HEK293 (cell line): ENCODE measurements at regions not wholly inside any gene's neighbourhood (a gene's known extent, or its start where the extent isn't known, plus 50 kb on each side); places are given as distances from the start of the nearest gene placed in this dataset.

ENCODE experiments used
- CTCF ChIA-PET: fragments of 350-600 bp; formaldehyde crosslinking; extraction: SDS; loops from one replicate; lab custom pipeline; 2021; ENCODE audit warnings: antibody characterized with exemption; lab: Yijun Ruan, JAX
- POLR2A ChIA-PET: fragments of 300-600 bp; formaldehyde crosslinking; extraction: SDS; loops from one replicate; lab custom pipeline; 2020; ENCODE audit warnings: antibody characterized with exemption, inconsistent platforms; lab: Yijun Ruan, JAX
- H3K27ac ChIP-seq: fragments of 200-500 bp; sonication (Bioruptor generic); 2 replicates; pipeline ENCODE4 v1.5.1; 2014; ENCODE audit warnings: low read depth, low read length, control low read depth, inconsistent platforms; ENCODE audit errors: extremely low read depth
- H3K36me3 ChIP-seq, 2 experiments: fragments of 200-500 bp in 1 of 2; sonication (Bioruptor generic) in 1 of 2; 1 replicate in 1 of 2; 2 replicates in 1 of 2; pipeline ENCODE4 v1.5.1; 2014 to 2017; ENCODE audit warnings: inconsistent platforms in 2 of 2, low read length in 2 of 2; ENCODE audit not compliant: control insufficient read depth in 2 of 2, insufficient read depth in 1 of 2
- H3K4me1 ChIP-seq: fragments of 200-500 bp; sonication (Bioruptor generic); 2 replicates; pipeline ENCODE4 v1.5.1; 2014; ENCODE audit warnings: mild to moderate bottlenecking, low read length, inconsistent platforms; ENCODE audit not compliant: control insufficient read depth, insufficient read depth
- H3K4me3 ChIP-seq: 2 replicates; pipeline ENCODE4 v1.5.1; 2011; ENCODE audit warnings: low read depth, mild to moderate bottlenecking, control low read depth, low read length, moderate library complexity
- H3K9me3 ChIP-seq: fragments of 200-500 bp; sonication (Bioruptor generic); 2 replicates; pipeline ENCODE4 v1.5.1; 2014; ENCODE audit warnings: low read depth, low read length, inconsistent platforms; ENCODE audit not compliant: control insufficient read depth, insufficient read depth
- RBAK ChIP-seq: fragments of 450-650 bp; formaldehyde crosslinking; IDR thresholded peaks from 2 replicates; pipeline ENCODE4 v1.5.1; 2016; ENCODE audit warnings: missing biosample characterization, missing genetic modification characterization
- SP2 ChIP-seq: fragments of 450-650 bp; formaldehyde crosslinking; IDR thresholded peaks from 2 replicates; pipeline ENCODE4 v1.5.1; 2016; ENCODE audit warnings: missing biosample characterization, missing genetic modification characterization
- ZBTB44 ChIP-seq: fragments of 450-650 bp; IDR thresholded peaks from 2 replicates; pipeline ENCODE4 v1.5.1; 2018; ENCODE audit warnings: missing biosample characterization, mild to moderate bottlenecking, missing genetic modification characterization
- ZFP69B ChIP-seq: fragments of 450-650 bp; formaldehyde crosslinking; IDR thresholded peaks from 2 replicates; pipeline ENCODE4 v1.5.1; 2016; ENCODE audit warnings: missing biosample characterization, missing genetic modification characterization
- ZNF18 ChIP-seq: fragments of 450-650 bp; formaldehyde crosslinking; IDR thresholded peaks from 2 replicates; pipeline ENCODE4 v1.5.1; 2016; ENCODE audit warnings: missing biosample characterization, missing genetic modification characterization
- ZNF223 ChIP-seq: fragments of 450-650 bp; formaldehyde crosslinking; IDR thresholded peaks from 2 replicates; pipeline ENCODE4 v1.5.1; 2016; ENCODE audit warnings: missing biosample characterization, missing genetic modification characterization
- ZNF280D ChIP-seq: fragments of 450-650 bp; formaldehyde crosslinking; IDR thresholded peaks from 2 replicates; pipeline ENCODE4 v1.5.1; 2016; ENCODE audit warnings: missing biosample characterization, missing genetic modification characterization
- ZNF302 ChIP-seq: fragments of 450-650 bp; formaldehyde crosslinking; IDR thresholded peaks from 2 replicates; pipeline ENCODE4 v1.5.1; 2016; ENCODE audit warnings: missing biosample characterization, missing genetic modification characterization, low read depth
- ZNF311 ChIP-seq: fragments of 450-650 bp; formaldehyde crosslinking; IDR thresholded peaks from 2 replicates; pipeline ENCODE4 v1.5.1; 2017; ENCODE audit warnings: missing biosample characterization, missing genetic modification characterization, borderline replicate concordance
- ZNF362 ChIP-seq: fragments of 450-650 bp; formaldehyde crosslinking; IDR thresholded peaks from 2 replicates; pipeline ENCODE4 v1.5.1; 2016; ENCODE audit warnings: missing biosample characterization, missing genetic modification characterization
- ZNF48 ChIP-seq: fragments of 450-650 bp; formaldehyde crosslinking; IDR thresholded peaks from 2 replicates; pipeline ENCODE4 v1.5.1; 2016; ENCODE audit warnings: missing biosample characterization, missing genetic modification characterization
- ZNF600 ChIP-seq: fragments of 450-650 bp; formaldehyde crosslinking; IDR thresholded peaks from 2 replicates; pipeline ENCODE4 v1.5.1; 2016; ENCODE audit warnings: missing biosample characterization, missing genetic modification characterization
- ZNF623 ChIP-seq: fragments of 450-650 bp; formaldehyde crosslinking; IDR thresholded peaks from 2 replicates; pipeline ENCODE4 v1.5.1; 2016; ENCODE audit warnings: missing biosample characterization, missing genetic modification characterization
- ZNF629 ChIP-seq: fragments of 450-650 bp; formaldehyde crosslinking; IDR thresholded peaks from 2 replicates; pipeline ENCODE4 v1.5.1; 2017; ENCODE audit warnings: missing biosample characterization, missing genetic modification characterization
- ZNF707 ChIP-seq: fragments of 450-650 bp; formaldehyde crosslinking; IDR thresholded peaks from 2 replicates; pipeline ENCODE4 v1.5.1; 2016; ENCODE audit warnings: missing biosample characterization, missing genetic modification characterization

GRCh38 chr3:81416812-81417211 lies 344.6 kb downstream of the GBE1 start (continued):
- no peak for TF ChIP-seq ZBTB44 (tag by site-specific recombination)

GRCh38 chr3:81406318-81406717 lies 355.1 kb downstream of the GBE1 start:
- Histone ChIP-seq H3K4me3 (no peak overlapping the region), H3K4me1 (no peaks in the 10 kb centered on the region), H3K27ac (no peak overlapping the region), H3K9me3 (no peaks in the 10 kb centered on the region), H3K36me3 (no peaks in the 10 kb centered on the region)
- CTCF ChIA-PET = no interaction called here
- no peak for TF ChIP-seq ZNF629 (tag by site-specific recombination)
- no peak for TF ChIP-seq ZNF280D (tag by site-specific recombination)
- TF ChIP-seq ZNF311 (tag by site-specific recombination) = no peak
- no peak for TF ChIP-seq ZNF18
- TF ChIP-seq SP2 = no peak
- POLR2A ChIA-PET = no interaction called here

- CTCF ChIA-PET = interaction anchor here (1.0 to 1.3 kb wide), 2 partner anchors 24 to 95 kb away, joined by 4 to 7 read pairs; no protein-coding TSS in a partner anchor
- POLR2A ChIA-PET = no interaction called here
- TF ChIP-seq ZNF362 (tag by site-specific recombination) (no peak), ZNF48 (tag by site-specific recombination) (no peak), ZNF223 (tag by site-specific recombination) (no peak), ZFP69B (tag by site-specific recombination) (no peak), ZNF707 (tag by site-specific recombination) (no peak), ZNF302 (tag by site-specific recombination) (no peak), RBAK (tag by site-specific recombination) (no peak), ZNF623 (no peak), ZNF600 (no peak)
- Histone ChIP-seq H3K4me3 (no peak overlapping the region), H3K36me3 (no peaks in the 10 kb centered on the region), H3K9me3 (no peaks in the 10 kb centered on the region), H3K27ac (no peak overlapping the region), H3K4me1 (no peaks in the 10 kb centered on the region)
Measured at GRCh38 chr3:81395739-81396513, 365.5 kb downstream of the GBE1 start.
